SW480 (cell line): ENCODE measurements at regions not wholly inside any gene's neighbourhood (a gene's known extent, or its start where the extent isn't known, plus 50 kb on each side); places are given as distances from the start of the nearest gene placed in this dataset.
"Not testable (repeated sequence)": the region's sequence is repeated elsewhere in the genome, so short reads cannot be mapped to it uniquely, and the experiment has no call there.

ENCODE experiments used
- DNase-seq: peaks from one replicate; pipeline ENCODE4 v3.0.0-alpha.2; 2016; ENCODE audit warnings: low spot score

DNA sequence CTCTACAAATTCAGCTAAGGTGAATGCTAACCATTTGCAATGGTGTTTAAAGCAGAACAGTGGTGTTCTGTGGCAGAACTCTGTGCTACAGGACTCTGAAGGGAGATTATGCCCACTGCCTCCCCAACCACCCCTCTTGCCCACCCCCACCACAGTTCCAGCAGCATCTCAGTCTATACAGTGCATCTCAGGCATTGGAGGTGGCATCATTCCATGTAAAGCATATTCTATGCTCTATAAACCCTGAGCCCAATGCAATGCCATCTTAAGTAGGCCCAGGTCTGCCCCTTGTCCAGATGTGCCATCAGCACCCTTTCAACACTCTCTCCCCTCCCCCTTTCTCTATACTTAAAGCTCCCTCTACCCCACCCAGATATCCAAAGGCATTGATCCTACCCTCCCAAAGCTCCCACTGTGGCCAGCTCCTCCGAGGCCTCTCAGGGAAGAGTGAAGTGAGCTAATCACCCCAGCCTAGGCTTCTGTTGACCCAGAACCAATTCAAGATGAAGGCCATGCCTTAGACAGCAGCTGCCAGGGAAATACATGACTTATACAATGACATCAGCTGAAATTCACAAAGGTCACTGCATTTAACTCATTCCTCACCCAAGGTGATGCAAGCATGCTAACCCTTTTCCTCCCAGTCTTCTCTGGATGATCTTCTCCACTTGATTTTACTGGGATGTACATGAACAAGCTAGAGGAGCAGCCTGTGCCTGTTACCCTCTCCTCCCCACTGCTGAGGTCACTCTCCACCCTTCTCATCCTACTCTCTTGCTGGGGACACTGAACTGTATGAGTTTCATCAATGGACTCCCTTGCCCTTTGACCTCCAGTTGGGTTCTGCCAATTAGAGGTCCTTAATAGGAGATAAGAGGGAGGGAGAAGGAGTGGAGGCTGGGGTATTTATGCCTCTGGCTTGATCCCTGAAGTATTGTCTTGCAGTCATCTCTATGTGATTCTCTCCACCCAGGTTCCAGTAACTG lies 353.9 kb downstream of the GOLGA6L6 start:
- DNase-seq: not testable (repeated sequence)

DNA sequence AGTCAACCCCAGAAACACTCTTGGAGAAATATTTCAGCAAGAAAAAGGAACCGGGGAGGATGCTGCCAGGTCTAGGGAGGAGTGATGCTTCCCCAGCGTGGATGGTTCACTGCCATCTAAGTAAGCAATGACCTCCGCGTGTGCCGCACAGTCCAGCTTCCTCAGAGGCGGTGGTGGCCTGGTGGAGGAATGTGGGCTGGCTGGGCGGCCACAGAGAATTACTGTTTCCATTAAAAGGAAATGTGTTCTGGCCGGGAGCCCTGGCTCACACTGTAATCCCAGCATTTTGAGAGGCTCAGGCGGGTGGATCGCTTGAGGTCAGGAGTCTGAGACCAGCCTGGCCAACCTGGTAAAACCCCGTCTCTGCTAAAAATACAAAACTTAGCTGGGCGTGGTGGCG lies 356.7 kb downstream of the GOLGA6L6 start:
- not testable (repeated sequence) for DNase-seq

DNA sequence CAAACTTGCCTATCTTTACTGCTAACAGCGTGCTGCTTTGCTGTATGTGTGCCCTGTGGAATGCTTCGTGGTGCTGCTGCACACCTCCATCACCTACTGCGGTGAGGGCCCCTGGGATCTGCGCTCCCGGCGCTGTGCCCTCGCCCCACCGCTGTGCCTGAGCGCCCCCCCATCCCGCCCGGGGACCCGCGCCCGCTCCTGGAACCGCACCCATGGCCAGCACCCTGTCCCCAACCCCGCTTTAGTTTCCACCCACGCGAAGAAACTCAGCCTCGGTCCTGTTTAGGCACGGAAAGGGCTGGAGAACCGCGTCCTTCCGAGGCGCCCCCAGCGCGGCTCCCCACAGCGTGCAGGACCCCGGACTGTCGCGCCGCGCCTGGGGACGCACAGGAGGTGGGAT lies 373.4 kb downstream of the GOLGA6L6 start:
- DNase-seq: not testable (repeated sequence)

DNA sequence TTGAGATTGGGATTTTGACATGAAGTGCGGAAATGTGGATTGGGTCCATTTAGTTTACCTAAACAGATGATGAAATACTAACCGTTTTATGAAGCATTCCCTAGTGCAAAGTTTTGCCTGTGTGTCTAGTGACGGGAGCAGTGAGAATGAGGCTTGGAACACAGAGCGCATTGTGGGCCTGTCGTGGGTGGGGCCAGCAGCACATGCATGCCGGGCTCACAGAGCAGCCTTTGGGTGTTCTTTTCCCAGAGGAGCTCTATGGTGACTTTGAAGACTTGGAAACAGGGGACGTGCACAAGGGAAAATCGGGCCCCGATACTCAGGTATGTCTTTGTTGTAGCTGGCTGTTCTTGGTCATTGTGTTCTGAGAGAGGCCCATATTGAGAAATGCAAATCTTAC lies 388.1 kb downstream of the GOLGA6L6 start:
- not testable (repeated sequence) for DNase-seq

DNA sequence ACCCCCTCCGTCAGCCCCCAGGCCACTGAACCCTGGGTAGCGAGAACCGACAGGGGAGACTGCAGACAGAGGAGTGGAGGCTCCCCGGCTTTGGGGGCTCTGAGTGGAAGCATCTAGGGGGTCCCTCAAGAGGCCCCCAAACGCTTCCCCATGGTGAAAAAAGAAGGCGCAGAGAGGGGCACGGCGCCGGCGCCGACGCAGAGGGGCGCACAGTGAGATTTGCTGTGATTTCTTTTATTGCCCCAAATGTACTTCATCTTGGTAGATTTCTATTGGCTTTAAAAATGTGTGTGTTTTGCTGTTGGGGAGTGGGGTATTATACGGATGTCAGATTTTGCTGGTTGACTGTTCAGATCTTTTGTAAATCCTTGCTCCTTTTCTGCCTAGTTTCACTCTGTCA lies 392.9 kb downstream of the GOLGA6L6 start:
- not testable (repeated sequence) for DNase-seq

DNA sequence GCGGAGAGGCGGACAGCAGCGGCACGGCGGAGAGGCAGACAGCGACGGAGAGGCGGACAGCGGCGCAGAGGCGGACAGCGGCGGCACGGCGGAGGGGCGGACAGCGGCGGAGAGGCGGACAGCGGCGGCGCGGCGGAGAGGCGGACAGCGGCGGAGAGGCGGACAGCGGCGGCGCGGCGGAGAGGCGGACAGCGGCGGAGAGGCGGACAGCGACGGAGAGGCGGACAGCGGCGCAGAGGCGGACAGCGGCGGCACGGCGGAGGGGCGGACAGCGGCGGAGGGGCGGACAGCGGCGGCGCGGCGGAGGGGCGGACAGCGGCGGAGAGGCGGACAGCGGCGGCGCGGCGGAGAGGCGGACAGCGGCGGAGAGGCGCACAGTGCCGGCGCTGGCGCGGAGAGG lies 393.6 kb downstream of the GOLGA6L6 start:
- not testable (repeated sequence) for DNase-seq

DNA sequence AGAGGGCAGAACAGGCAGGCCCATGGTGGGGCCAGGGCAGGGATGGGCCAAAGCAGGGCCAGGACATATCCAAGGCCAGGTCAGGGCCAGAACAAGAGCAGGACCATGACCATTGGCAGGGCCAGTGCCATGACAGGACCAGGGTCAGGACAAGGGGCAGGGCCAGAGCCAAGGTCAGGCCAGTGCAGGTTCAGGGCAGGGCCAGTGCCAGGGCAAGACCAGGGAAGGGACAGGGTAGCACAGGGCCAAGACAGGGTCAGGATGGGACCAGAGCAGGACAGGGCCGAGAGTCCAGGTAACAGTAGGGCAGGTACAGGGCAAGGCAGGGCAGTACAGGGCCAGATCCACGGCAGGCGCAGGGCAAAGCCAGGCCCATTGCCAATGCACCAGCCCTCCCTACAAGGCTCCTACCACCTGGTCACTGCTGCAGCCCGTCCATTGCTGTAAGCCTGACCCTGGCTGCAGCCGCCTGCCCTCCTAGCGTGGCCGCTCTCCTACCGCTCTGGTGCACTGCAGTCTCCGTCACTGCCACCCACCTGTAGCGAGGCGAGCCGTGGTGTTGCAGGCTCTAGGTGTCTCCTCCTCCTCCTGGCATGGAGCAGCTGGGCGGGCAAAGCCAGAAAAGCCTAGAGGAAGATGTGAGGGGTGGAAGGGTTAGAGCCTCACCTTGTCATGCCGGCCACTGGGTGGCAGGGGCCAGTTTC lies 397.1 kb downstream of the GOLGA6L6 start:
- not testable (repeated sequence) for DNase-seq

DNA sequence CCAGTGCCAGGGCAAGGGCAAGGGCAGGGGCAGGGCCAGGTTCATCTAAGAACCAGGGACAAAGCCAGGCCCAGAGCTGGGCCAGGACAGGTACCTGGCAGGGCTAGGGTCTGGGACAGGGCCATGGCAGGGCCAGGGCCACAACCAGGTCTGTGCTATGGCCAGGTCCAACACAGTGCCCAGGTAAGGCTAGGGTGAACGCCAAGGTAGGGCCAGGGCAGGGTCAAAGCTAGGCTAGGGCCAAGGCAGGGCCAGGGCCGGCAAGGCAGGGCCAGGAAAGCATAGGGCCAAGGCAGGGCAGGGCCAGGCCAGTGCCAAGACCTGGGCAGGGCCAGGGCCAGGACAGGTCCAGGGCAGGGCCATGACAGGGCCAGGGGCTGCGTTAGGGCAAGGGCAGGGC lies 398.7 kb downstream of the GOLGA6L6 start:
- not testable (repeated sequence) for DNase-seq

DNA sequence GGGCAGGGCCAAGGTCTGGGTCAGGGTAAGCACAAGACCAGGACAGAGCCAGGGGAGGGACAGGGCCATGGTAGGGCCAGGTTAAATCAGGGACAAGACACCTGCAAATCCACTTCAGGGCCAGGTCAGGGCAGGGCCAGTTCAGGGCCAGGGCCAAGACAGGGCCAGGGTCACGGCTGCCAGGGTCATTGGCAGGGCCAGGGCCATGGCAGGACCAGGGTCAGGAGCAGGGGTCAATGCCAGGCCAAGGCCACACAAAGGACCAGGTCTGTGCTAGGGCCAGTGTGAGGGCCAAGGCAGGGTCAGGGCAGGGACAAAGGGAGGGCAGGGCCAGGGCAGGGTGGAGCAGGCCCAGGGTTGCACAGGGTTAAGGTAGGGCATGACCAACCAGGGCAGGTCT lies 399.2 kb downstream of the GOLGA6L6 start:
- DNase-seq: not testable (repeated sequence)

DNA sequence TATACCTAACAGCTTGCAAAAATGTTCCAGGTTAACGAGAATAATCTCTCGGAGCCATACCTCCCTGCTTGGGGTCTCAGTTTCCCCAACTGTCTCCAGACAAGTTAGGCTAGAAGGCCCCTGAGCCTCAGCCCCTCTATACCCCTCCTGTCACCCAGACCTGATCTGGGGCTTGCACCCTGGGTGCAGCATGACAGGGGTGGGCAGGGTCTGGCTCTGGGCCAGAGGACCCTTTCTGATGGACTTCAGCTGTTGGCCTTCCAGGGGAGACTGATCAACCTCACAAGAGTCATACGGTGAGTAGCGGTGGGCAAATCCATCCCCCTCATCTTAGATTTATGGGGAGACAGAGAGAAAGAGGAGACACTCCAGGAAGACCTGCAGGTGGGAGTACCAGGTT lies 416.9 kb downstream of the GOLGA6L6 start:
- DNase-seq: not testable (repeated sequence)

DNA sequence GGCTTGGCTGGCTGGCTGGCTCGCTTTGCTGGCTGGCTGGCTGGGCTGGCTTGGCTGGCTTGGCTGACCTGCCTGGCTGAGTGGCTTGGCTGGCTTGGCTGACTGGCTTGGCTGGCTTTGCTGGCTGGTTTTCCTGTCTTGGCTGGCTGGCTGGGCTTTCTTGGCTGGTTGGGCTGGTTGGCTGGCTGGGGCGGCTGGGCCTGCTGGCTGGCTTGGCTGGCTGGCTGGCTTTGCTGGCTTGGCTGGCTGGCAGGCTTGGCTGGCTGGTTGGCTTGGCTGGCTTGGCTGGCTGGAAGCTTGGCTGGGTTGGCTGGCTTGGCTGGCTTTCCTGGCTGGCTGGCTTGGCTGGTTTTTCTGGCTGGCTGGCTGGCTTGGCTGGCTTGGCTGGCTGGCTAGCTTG lies 435.6 kb downstream of the GOLGA6L6 start:
- peak; percentile 0 for DNase-seq

DNA sequence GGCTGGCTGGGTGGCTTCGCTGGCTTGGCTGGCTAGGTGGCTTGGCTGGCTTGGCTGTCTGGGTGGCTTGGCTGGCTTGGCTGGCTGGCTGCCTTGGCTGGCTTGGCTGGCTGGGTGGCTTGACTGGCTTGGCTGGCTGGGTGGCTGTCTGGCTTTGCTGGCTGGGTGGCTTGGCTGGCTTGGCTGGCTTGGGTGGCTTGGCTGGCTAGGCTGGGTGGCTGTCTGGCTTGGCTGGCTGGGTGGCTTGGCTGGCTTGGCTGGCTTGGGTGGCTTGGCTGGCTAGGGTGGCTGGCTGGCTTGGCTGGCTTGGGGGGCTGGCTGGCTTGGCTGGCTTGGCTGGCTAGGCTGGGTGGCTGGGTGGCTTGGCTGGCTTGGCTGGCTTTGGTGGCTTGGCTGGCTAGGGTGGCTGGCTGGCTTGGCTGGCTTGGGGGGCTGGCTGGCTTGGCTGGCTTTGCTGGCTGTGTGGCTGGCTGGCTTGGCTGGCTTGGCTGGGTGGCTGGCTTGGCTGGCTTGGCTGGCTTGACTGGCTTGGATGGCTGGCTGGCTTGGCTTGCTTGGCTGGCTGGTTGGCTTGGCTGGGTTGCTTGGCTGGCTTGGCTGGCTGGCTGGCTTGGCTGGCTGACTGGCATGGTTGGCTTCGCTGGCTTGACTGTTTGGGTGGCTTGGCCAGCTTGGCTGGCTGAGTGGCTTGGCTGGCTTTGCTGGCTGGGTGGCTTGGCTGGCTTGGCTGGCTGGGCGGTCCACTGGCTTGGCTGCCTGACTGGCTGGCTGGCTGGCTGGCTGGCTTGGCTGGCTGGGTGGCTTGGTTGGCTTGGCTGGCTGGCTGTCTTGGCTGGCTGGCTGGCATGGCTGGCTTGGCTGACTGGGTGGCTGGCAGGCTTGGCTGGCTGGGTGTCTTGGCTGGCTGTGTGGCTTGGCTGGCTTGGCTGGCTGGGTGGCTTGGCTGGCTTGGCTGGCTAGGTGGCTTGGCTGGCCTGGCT lies 436.3 kb downstream of the GOLGA6L6 start:
- not testable (repeated sequence) for DNase-seq

DNA sequence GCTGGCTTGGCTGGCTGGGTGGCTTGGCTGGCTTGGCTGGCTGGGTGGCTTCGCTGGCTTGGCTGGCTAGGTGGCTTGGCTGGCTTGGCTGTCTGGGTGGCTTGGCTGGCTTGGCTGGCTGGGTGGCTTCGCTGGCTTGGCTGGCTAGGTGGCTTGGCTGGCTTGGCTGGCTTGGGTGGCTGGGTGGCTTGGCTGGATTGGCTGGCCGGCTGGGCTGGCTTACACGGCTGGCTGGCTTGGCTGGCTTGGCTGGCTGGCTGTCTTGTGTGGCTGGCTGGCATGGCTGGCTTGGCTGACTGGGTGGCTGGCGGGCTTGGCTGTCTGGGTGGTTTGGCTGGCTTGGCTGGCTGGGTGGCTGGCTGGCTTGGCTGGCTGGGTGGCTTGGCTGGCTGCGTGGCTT lies 437.0 kb downstream of the GOLGA6L6 start:
- not testable (repeated sequence) for DNase-seq

DNA sequence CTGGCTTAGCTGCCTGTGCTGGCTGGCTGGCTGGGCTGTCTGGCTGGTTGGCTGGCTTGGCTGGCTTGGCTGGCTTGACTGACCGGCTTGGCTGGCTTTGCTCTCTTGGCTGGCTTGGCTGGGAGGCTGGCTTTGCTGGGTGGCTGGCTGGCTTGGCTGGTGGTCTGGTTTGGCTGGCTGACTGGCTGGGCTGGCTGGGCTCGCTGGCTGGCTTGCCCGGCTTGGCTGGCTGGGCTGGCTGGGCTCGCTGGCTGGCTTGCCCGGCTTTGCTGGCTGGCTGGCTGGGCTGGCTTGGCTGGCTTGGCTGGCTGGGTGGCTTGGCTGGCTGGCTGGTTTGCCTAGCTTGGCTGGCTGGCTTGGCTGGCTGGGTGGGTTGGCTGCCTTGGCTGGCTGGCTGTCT lies 438.7 kb downstream of the GOLGA6L6 start:
- not testable (repeated sequence) for DNase-seq

DNA sequence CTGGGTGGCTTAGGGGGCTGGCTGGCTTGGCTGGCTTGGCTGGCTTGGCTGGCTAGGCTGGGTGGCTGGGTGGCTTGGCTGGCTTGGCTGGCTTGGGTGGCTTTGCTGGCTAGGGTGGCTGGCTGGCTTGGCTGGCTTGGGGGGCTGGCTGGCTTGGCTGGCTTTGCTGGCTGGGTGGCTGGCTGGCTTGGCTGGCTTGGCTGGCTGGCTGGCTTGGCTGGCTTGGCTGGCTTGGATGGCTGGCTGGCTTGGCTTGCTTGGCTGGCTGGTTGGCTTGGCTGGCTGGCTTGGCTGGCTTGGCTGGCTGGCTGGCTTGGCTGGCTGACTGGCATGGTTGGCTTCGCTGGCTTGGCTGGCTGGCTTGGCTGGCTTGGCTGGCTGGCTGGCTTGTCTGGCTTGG lies 439.4 kb downstream of the GOLGA6L6 start:
- not testable (repeated sequence) for DNase-seq

DNA sequence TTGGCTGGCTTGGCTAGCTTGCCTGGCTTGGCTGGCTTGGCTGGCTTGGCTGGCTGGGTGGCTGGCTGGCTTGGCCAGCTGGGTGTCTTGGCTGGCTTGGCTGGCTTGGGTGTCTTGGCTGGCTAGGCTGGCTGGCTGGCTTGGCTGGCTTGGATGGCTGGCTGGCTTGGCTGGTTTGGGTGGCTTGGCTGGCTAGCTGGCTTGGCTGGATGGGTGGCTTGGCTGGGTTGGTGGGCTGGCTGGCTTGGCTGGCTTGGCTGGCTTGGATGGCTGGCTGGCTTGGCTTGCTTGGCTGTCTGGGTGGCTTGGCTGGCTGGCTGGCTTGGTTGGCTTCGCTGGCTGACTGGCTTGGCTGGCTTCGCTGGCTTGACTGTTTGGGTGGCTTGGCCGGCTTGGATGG lies 440.3 kb downstream of the GOLGA6L6 start:
- DNase-seq: not testable (repeated sequence)

DNA sequence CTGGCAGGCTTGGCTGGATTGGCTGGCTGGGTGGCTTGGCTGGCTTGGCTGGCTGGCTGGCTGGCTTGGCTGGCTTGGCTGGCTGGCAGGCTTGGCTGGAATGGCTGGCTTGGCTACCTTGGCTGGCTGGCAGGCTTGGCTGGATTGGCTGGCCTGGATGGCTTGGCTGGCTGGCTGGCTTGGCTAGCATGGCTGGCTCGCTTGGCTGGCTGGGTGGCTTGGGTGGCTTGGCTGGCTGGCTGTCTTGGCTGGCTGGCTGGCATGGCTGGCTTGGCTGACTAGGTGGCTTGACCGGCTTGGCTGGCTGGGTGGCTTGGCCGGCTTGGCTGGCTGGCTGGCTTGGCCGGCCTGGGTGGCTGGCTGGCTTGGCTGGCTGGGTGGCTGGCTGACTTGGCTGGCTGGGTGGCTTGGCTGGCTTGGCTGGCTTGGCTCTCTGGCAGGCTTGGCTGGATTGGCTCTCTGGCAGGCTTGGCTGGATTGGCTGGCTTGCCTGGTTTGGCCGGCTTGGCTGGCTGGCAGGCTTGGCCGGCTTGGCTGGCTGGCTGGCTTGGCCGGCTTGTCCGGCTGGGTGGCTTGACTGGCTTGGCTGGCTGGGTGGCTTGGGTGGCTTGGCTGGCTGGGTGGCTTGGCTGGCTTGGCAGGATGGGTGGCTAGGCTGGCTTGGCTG lies 440.9 kb downstream of the GOLGA6L6 start:
- not testable (repeated sequence) for DNase-seq

DNA sequence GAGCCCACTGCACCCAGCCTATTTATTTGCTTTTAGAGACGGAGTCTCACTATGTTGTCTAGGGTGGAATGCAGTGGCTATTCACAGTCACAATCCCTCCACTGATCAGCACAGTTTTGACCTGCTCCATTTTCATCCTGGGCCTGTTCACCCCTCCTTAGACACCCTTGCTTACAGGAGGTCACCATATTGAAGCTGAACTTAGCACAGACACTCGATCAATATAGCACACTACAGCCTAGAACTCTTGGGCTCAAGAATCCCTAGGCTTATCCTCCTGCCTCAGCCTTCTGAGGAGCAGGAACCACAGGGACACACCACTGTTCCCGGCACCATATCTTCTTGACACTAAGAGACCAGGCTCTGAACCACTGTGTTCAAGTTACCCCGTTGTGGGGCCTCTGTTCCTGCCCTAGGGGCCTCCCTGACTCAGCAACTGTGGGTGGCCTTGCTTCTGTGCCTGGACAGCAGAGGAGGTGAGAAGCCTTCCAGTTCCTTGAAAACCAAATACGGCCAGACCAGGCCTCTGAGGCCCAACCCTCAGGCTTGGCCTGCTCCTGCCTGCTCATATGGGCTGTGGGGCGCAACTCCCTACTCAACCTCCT lies 445.8 kb downstream of the GOLGA6L6 start:
- not testable (repeated sequence) for DNase-seq

DNA sequence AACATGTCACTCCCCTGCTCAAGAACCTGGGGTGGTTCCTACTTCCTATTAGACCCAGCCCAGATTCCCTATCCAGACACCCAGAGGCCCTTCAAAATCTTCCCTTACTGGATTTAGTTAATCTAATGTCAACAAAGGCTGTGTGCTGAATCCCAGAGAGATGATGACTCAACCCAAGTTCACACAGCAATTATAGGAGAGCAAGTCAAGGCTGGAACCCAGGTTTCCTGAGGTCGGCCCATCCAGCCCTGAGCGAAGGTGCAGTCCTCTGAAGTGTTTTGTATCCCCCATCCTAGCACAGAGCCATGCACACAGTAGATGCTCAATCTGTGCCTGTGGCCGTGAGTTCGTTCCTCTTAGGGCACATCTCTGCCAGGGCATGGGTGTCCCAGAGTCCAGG lies 452.1 kb downstream of the GOLGA6L6 start:
- DNase-seq: not testable (repeated sequence)

DNA sequence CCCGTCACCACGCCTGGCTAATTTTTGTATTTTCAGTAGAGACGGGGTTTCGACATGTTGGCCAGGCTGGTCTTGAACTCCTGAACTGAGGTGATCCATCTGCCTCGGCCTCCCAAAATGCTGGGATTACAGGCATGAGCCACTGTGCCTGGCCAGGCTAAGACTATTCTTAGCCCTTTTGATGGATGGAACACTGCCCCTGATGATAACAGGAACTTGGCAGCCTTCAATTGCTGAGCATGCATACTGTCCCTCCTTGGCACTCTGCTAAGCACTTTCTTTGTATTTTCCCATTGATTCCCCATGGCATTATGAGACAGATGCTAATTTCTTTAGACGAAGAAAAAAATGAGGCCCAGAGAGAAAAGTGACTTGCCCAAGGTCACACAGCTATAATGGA lies 457.6 kb downstream of the GOLGA6L6 start:
- DNase-seq: not testable (repeated sequence)

DNA sequence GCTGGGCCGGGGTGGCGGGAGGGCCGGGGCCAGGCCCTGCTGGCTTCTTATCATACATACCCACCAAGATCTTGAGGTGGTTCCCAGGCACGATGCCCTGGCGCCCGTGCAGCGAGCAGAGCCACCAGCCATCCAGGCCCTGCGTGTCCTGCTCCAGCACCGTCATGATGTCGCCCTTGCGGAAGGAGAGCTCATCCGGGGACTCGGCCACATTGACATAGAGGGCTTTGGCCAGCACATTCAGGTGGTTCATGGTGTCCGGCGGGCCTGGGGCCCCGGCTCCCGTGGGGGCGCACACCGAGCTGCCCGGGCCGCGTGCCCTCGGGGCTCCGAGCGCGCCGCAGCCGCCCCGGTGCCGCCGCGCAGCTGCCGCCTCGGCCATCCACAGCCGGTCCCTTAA lies 467.5 kb downstream of the GOLGA6L6 start:
- DNase-seq: not testable (repeated sequence)
